Activated CD4-positive, alpha-beta T cell treated with anti-CD3 and anti-CD28 coated beads for 48 hours (primary cell): ENCODE measurements at regions not wholly inside any gene's neighbourhood (a gene's known extent, or its start where the extent isn't known, plus 50 kb on each side); places are given as distances from the start of the nearest gene placed in this dataset.
"Not testable (repeated sequence)": the region's sequence is repeated elsewhere in the genome, so short reads cannot be mapped to it uniquely, and the experiment has no call there.

ENCODE experiments used
- DNase-seq: peaks from one replicate; pipeline ENCODE4 v3.0.0-alpha.2; 2020

- DNase-seq: no peak
Measured at GRCh38 chr6:137395316-137395715, 98.9 kb downstream of the OLIG3 start.

GRCh38 chr6:137391061-137391814 is 103.0 kb downstream of the OLIG3 start:
- DNase-seq: no peak

- DNase-seq: no peak
Measured at GRCh38 chr6:137390334-137390733, 103.9 kb downstream of the OLIG3 start.

GRCh38 chr6:137389150-137389704 is 105.0 kb downstream of the OLIG3 start:
- peak; percentile 76 for DNase-seq

GRCh38 chr6:137387096-137387764 is 107.0 kb downstream of the OLIG3 start:
- no peak for DNase-seq

- not testable (repeated sequence) for DNase-seq
Measured at GRCh38 chr6:137383287-137383686, 110.9 kb downstream of the OLIG3 start.

GRCh38 chr6:137378090-137378369 is 116.2 kb downstream of the OLIG3 start:
- no peak for DNase-seq

- no peak for DNase-seq
Measured at GRCh38 chr6:137373296-137373695, 120.9 kb downstream of the OLIG3 start.

GRCh38 chr6:137372532-137372931 is 121.7 kb downstream of the OLIG3 start:
- no peak for DNase-seq

- DNase-seq: no peak
Measured at GRCh38 chr6:137371634-137372016, 122.6 kb downstream of the OLIG3 start.

- DNase-seq: no peak
Measured at GRCh38 chr6:137370871-137371633, 123.1 kb downstream of the OLIG3 start.

GRCh38 chr6:137369136-137369535 is 125.1 kb downstream of the OLIG3 start:
- DNase-seq: no peak

GRCh38 chr6:137365707-137366437 is 128.3 kb downstream of the OLIG3 start:
- no peak for DNase-seq

GRCh38 chr6:137363805-137364138 is 130.4 kb downstream of the OLIG3 start:
- no peak for DNase-seq

- DNase-seq: no peak
Measured at GRCh38 chr6:137362878-137363804, 131.1 kb downstream of the OLIG3 start.

- DNase-seq: no peak
Measured at GRCh38 chr6:137361701-137362100, 132.5 kb downstream of the OLIG3 start.

GRCh38 chr6:137358273-137358672 is 135.9 kb downstream of the OLIG3 start:
- DNase-seq: no peak

GRCh38 chr6:137357948-137358266 is 136.3 kb downstream of the OLIG3 start:
- DNase-seq: no peak

- no peak for DNase-seq
Measured at GRCh38 chr6:137357263-137357947, 136.8 kb downstream of the OLIG3 start.

GRCh38 chr6:137353842-137354397 is 134.7 kb upstream of the IFNGR1 start:
- no peak for DNase-seq

GRCh38 chr6:137353346-137353745 is 134.2 kb upstream of the IFNGR1 start:
- no peak for DNase-seq
